ENCODE measurements at regions not wholly inside any gene's neighbourhood (a gene's known extent, or its start where the extent isn't known, plus 50 kb on each side); places are given as distances from the start of the nearest gene placed in this dataset.

- Histone ChIP-seq H3K4me2 (ENCODE audit: low read depth, low read length, poor library complexity, severe bottlenecking) (no peak overlapping the region), H3K4me1 (ENCODE audit: low read length) (no peaks in the 10 kb centered on the region), H3K9me3 (ENCODE audit: low read length) (peaks cover 6% of the 10 kb centered on the region; the same call in 1 of the 2 replicates), H3K36me3 (ENCODE audit: insufficient read depth, low read length) (no peaks in the 10 kb centered on the region), H3K79me2 (ENCODE audit: low read length) (no peaks in the 10 kb centered on the region), H4K20me1 (ENCODE audit: insufficient read depth, low read depth, low read length) (no peaks in the 10 kb centered on the region), H2AFZ (ENCODE audit: low read length) (no peak overlapping the region), H3K27me3 (ENCODE audit: low read length) (no peaks in the 10 kb centered on the region), H3K9me2 (replicated peaks; ENCODE audit: insufficient read depth, low read length) (no peaks in the 10 kb centered on the region), H3K27ac (ENCODE audit: low read length) (no peak overlapping the region), H3K9ac (ENCODE audit: low read length) (no peak overlapping the region), H3K4me3 (ENCODE audit: low read length) (no peak overlapping the region)
- no peak for DNase-seq
Measured at GRCh38 chr1:81312272-81312754, 488.4 kb upstream of the ADGRL2 start.

- no peaks in the 10 kb centered on the region for H3K36me3 ChIP-seq (ENCODE audit: insufficient read depth, low read length)
- DNase-seq: no peak
- H3K9ac ChIP-seq (ENCODE audit: low read length): no peak overlapping the region
- no peak overlapping the region for H3K4me3 ChIP-seq (ENCODE audit: low read length)
- H3K27ac ChIP-seq (ENCODE audit: low read length): no peak overlapping the region
- H3K4me2 ChIP-seq (ENCODE audit: low read depth, low read length, poor library complexity, severe bottlenecking): no peak overlapping the region
- H3K27me3 ChIP-seq (ENCODE audit: low read length): no peaks in the 10 kb centered on the region
- H2AFZ ChIP-seq (ENCODE audit: low read length): no peak overlapping the region
- no peaks in the 10 kb centered on the region for H3K9me2 ChIP-seq (replicated peaks; ENCODE audit: insufficient read depth, low read length)
- no peaks in the 10 kb centered on the region for H3K4me1 ChIP-seq (ENCODE audit: low read length)
- no peaks in the 10 kb centered on the region for H3K79me2 ChIP-seq (ENCODE audit: low read length)
- H4K20me1 ChIP-seq (ENCODE audit: insufficient read depth, low read depth, low read length): no peaks in the 10 kb centered on the region
- peaks cover 6% of the 10 kb centered on the region; the same call in 1 of the 2 replicates for H3K9me3 ChIP-seq (ENCODE audit: low read length)
Measured at GRCh38 chr1:81310250-81310649, 490.5 kb upstream of the ADGRL2 start.

- H2AFZ ChIP-seq (ENCODE audit: low read length): no peak overlapping the region
- no peaks in the 10 kb centered on the region for H3K27me3 ChIP-seq (ENCODE audit: low read length)
- DNase-seq: no peak
- no peaks in the 10 kb centered on the region for H3K9me3 ChIP-seq (ENCODE audit: low read length)
- no peaks in the 10 kb centered on the region for H4K20me1 ChIP-seq (ENCODE audit: insufficient read depth, low read depth, low read length)
- no peak overlapping the region for H3K27ac ChIP-seq (ENCODE audit: low read length)
- H3K9me2 ChIP-seq (replicated peaks; ENCODE audit: insufficient read depth, low read length): no peaks in the 10 kb centered on the region
- H3K36me3 ChIP-seq (ENCODE audit: insufficient read depth, low read length): no peaks in the 10 kb centered on the region
- H3K9ac ChIP-seq (ENCODE audit: low read length): no peak overlapping the region
- H3K4me3 ChIP-seq (ENCODE audit: low read length): no peak overlapping the region
- H3K79me2 ChIP-seq (ENCODE audit: low read length): no peaks in the 10 kb centered on the region
- H3K4me2 ChIP-seq (ENCODE audit: low read depth, low read length, poor library complexity, severe bottlenecking): no peak overlapping the region
- H3K4me1 ChIP-seq (ENCODE audit: low read length): no peaks in the 10 kb centered on the region
Measured at GRCh38 chr1:81308191-81308590, 492.5 kb upstream of the ADGRL2 start.

- no peak overlapping the region for H3K4me2 ChIP-seq (ENCODE audit: low read depth, low read length, poor library complexity, severe bottlenecking)
- H3K36me3 ChIP-seq (ENCODE audit: insufficient read depth, low read length): no peaks in the 10 kb centered on the region
- no peaks in the 10 kb centered on the region for H3K27me3 ChIP-seq (ENCODE audit: low read length)
- H3K9me3 ChIP-seq (ENCODE audit: low read length): no peaks in the 10 kb centered on the region
- H3K79me2 ChIP-seq (ENCODE audit: low read length): no peaks in the 10 kb centered on the region
- H3K4me3 ChIP-seq (ENCODE audit: low read length): no peak overlapping the region
- DNase-seq: no peak
- H2AFZ ChIP-seq (ENCODE audit: low read length): no peak overlapping the region
- no peak overlapping the region for H3K9ac ChIP-seq (ENCODE audit: low read length)
- H3K4me1 ChIP-seq (ENCODE audit: low read length): no peaks in the 10 kb centered on the region
- H3K9me2 ChIP-seq (replicated peaks; ENCODE audit: insufficient read depth, low read length): no peaks in the 10 kb centered on the region
- H4K20me1 ChIP-seq (ENCODE audit: insufficient read depth, low read depth, low read length): no peaks in the 10 kb centered on the region
- no peak overlapping the region for H3K27ac ChIP-seq (ENCODE audit: low read length)
Measured at GRCh38 chr1:81307786-81308185, 492.9 kb upstream of the ADGRL2 start.

GRCh38 chr1:81305997-81306452 lies 494.7 kb upstream of the ADGRL2 start:
- no peaks in the 10 kb centered on the region; the same call in 1 of the 2 replicates for H3K9me3 ChIP-seq (ENCODE audit: low read length)
- H4K20me1 ChIP-seq (ENCODE audit: insufficient read depth, low read depth, low read length): no peaks in the 10 kb centered on the region
- H2AFZ ChIP-seq (ENCODE audit: low read length): no peak overlapping the region
- no peaks in the 10 kb centered on the region for H3K9me2 ChIP-seq (replicated peaks; ENCODE audit: insufficient read depth, low read length)
- DNase-seq: peak; percentile 49
- no peak overlapping the region for H3K9ac ChIP-seq (ENCODE audit: low read length)
- no peaks in the 10 kb centered on the region for H3K79me2 ChIP-seq (ENCODE audit: low read length)
- no peak overlapping the region for H3K27ac ChIP-seq (ENCODE audit: low read length)
- no peaks in the 10 kb centered on the region for H3K27me3 ChIP-seq (ENCODE audit: low read length)
- H3K36me3 ChIP-seq (ENCODE audit: insufficient read depth, low read length): no peaks in the 10 kb centered on the region
- H3K4me1 ChIP-seq (ENCODE audit: low read length): no peaks in the 10 kb centered on the region
- H3K4me3 ChIP-seq (ENCODE audit: low read length): peak overlapping the region; percentile 41; the same call in 1 of the 2 replicates
- peak overlapping the region; percentile 37 for H3K4me2 ChIP-seq (ENCODE audit: low read depth, low read length, poor library complexity, severe bottlenecking)

- Histone ChIP-seq H3K4me3 (ENCODE audit: low read length) (no peak overlapping the region), H3K4me1 (ENCODE audit: low read length) (no peaks in the 10 kb centered on the region), H4K20me1 (ENCODE audit: insufficient read depth, low read depth, low read length) (no peaks in the 10 kb centered on the region), H3K27me3 (ENCODE audit: low read length) (no peaks in the 10 kb centered on the region), H3K4me2 (ENCODE audit: low read depth, low read length, poor library complexity, severe bottlenecking) (no peak overlapping the region), H3K36me3 (ENCODE audit: insufficient read depth, low read length) (no peaks in the 10 kb centered on the region), H3K9me3 (ENCODE audit: low read length) (no peaks in the 10 kb centered on the region; the same call in 1 of the 2 replicates), H2AFZ (ENCODE audit: low read length) (no peak overlapping the region), H3K79me2 (ENCODE audit: low read length) (no peaks in the 10 kb centered on the region), H3K9ac (ENCODE audit: low read length) (no peak overlapping the region), H3K9me2 (replicated peaks; ENCODE audit: insufficient read depth, low read length) (no peaks in the 10 kb centered on the region), H3K27ac (ENCODE audit: low read length) (no peak overlapping the region)
- no peak for DNase-seq
Measured at GRCh38 chr1:81304187-81304586, 496.5 kb upstream of the ADGRL2 start.

- H3K9me2 ChIP-seq (replicated peaks; ENCODE audit: insufficient read depth, low read length): no peaks in the 10 kb centered on the region
- no peak overlapping the region for H3K4me3 ChIP-seq (ENCODE audit: low read length)
- H3K79me2 ChIP-seq (ENCODE audit: low read length): no peaks in the 10 kb centered on the region
- H3K27ac ChIP-seq (ENCODE audit: low read length): no peak overlapping the region
- H3K4me2 ChIP-seq (ENCODE audit: low read depth, low read length, poor library complexity, severe bottlenecking): no peak overlapping the region
- no peak overlapping the region for H2AFZ ChIP-seq (ENCODE audit: low read length)
- no peak overlapping the region for H3K9ac ChIP-seq (ENCODE audit: low read length)
- H3K27me3 ChIP-seq (ENCODE audit: low read length): no peaks in the 10 kb centered on the region
- no peaks in the 10 kb centered on the region for H3K4me1 ChIP-seq (ENCODE audit: low read length)
- H4K20me1 ChIP-seq (ENCODE audit: insufficient read depth, low read depth, low read length): no peaks in the 10 kb centered on the region
- no peak for DNase-seq
- H3K9me3 ChIP-seq (ENCODE audit: low read length): peaks cover 10% of the 10 kb centered on the region
- H3K36me3 ChIP-seq (ENCODE audit: insufficient read depth, low read length): no peaks in the 10 kb centered on the region
Measured at GRCh38 chr1:81299892-81300291, 500.8 kb upstream of the ADGRL2 start.

GRCh38 chr1:81298266-81298665 lies 502.5 kb upstream of the ADGRL2 start:
- Histone ChIP-seq H3K27ac (ENCODE audit: low read length) (no peak overlapping the region), H3K9me3 (ENCODE audit: low read length) (peaks cover 12% of the 10 kb centered on the region), H4K20me1 (ENCODE audit: insufficient read depth, low read depth, low read length) (no peaks in the 10 kb centered on the region), H3K27me3 (ENCODE audit: low read length) (no peaks in the 10 kb centered on the region), H3K4me3 (ENCODE audit: low read length) (no peak overlapping the region), H3K4me2 (ENCODE audit: low read depth, low read length, poor library complexity, severe bottlenecking) (no peak overlapping the region), H2AFZ (ENCODE audit: low read length) (no peak overlapping the region), H3K79me2 (ENCODE audit: low read length) (no peaks in the 10 kb centered on the region), H3K9me2 (replicated peaks; ENCODE audit: insufficient read depth, low read length) (no peaks in the 10 kb centered on the region), H3K4me1 (ENCODE audit: low read length) (no peaks in the 10 kb centered on the region), H3K9ac (ENCODE audit: low read length) (no peak overlapping the region), H3K36me3 (ENCODE audit: insufficient read depth, low read length) (no peaks in the 10 kb centered on the region)
- DNase-seq: no peak

GRCh38 chr1:81296601-81297000 lies 504.1 kb upstream of the ADGRL2 start:
- H3K9me2 ChIP-seq (replicated peaks; ENCODE audit: insufficient read depth, low read length): no peaks in the 10 kb centered on the region
- H3K9ac ChIP-seq (ENCODE audit: low read length): no peak overlapping the region

More at GRCh38 chr1:81296601-81297000, 504.1 kb upstream of the ADGRL2 start:
- H2AFZ ChIP-seq (ENCODE audit: low read length): no peak overlapping the region
- H3K4me2 ChIP-seq (ENCODE audit: low read depth, low read length, poor library complexity, severe bottlenecking): no peak overlapping the region
- H3K4me1 ChIP-seq (ENCODE audit: low read length): no peaks in the 10 kb centered on the region
- no peak overlapping the region for H3K4me3 ChIP-seq (ENCODE audit: low read length)
- H4K20me1 ChIP-seq (ENCODE audit: insufficient read depth, low read depth, low read length): no peaks in the 10 kb centered on the region
- no peaks in the 10 kb centered on the region for H3K79me2 ChIP-seq (ENCODE audit: low read length)
- no peak for DNase-seq
- no peak overlapping the region for H3K27ac ChIP-seq (ENCODE audit: low read length)
- H3K36me3 ChIP-seq (ENCODE audit: insufficient read depth, low read length): no peaks in the 10 kb centered on the region
- peaks cover 16% of the 10 kb centered on the region for H3K9me3 ChIP-seq (ENCODE audit: low read length)
- H3K27me3 ChIP-seq (ENCODE audit: low read length): no peaks in the 10 kb centered on the region
